ENCODE measurements at regions not wholly inside any gene's neighbourhood (a gene's known extent, or its start where the extent isn't known, plus 50 kb on each side); places are given as distances from the start of the nearest gene placed in this dataset.

GRCh38 chr1:80375109-80375508, 1368.6 kb upstream of the ADGRL4 start:
- H3K4me1 Mint-ChIP-seq (ENCODE audit: low read depth, unreplicated experiment), result peaks cover 10% of the 10 kb centered on the region
- H3K9me3 Mint-ChIP-seq (ENCODE audit: low read depth, unreplicated experiment), result no peaks in the 10 kb centered on the region
- TF ChIP-seq CTCF (IDR thresholded peaks at IDR 0.05; ENCODE audit: unreplicated experiment), result no peak
- no peaks in the 10 kb centered on the region for H3K36me3 Mint-ChIP-seq (ENCODE audit: insufficient read depth, unreplicated experiment)
- CTCF ChIA-PET, result no interaction called here
- intact Hi-C loops (cut with micrococcal nuclease; ENCODE audit: unreplicated experiment), result no loop called here
- no TSS peak for BruUV-seq (replicated peaks)
- no peak overlapping the region for H3K27ac Mint-ChIP-seq (ENCODE audit: unreplicated experiment)
- H3K27me3 Mint-ChIP-seq (ENCODE audit: unreplicated experiment), result no peaks in the 10 kb centered on the region
- no peak overlapping the region for H3K4me3 Mint-ChIP-seq (ENCODE audit: low read depth, unreplicated experiment)
- DNase-seq, result no peak

- no peaks in the 10 kb centered on the region for H3K4me1 Mint-ChIP-seq (ENCODE audit: low read depth, unreplicated experiment)
- no peaks in the 10 kb centered on the region for H3K27me3 Mint-ChIP-seq (ENCODE audit: unreplicated experiment)
- H3K9me3 Mint-ChIP-seq (ENCODE audit: low read depth, unreplicated experiment), result no peaks in the 10 kb centered on the region
- H3K36me3 Mint-ChIP-seq (ENCODE audit: insufficient read depth, unreplicated experiment), result no peaks in the 10 kb centered on the region
- CTCF ChIA-PET, result no interaction called here
- intact Hi-C loops (cut with micrococcal nuclease; ENCODE audit: unreplicated experiment), result no loop called here
- no peak overlapping the region for H3K27ac Mint-ChIP-seq (ENCODE audit: unreplicated experiment)
- no peak for TF ChIP-seq CTCF (IDR thresholded peaks at IDR 0.05; ENCODE audit: unreplicated experiment)
- BruUV-seq (replicated peaks), result no TSS peak
- no peak overlapping the region for H3K4me3 Mint-ChIP-seq (ENCODE audit: low read depth, unreplicated experiment)
- DNase-seq, result no peak
These were observed 1363.2 kb upstream of the ADGRL4 start for GRCh38 chr1:80369780-80370179.

- no peaks in the 10 kb centered on the region for H3K4me1 Mint-ChIP-seq (ENCODE audit: low read depth, unreplicated experiment)
- BruUV-seq (replicated peaks), result no TSS peak
- no peaks in the 10 kb centered on the region for H3K36me3 Mint-ChIP-seq (ENCODE audit: insufficient read depth, unreplicated experiment)
- intact Hi-C loops (cut with micrococcal nuclease; ENCODE audit: unreplicated experiment), result no loop called here
- CTCF ChIA-PET, result no interaction called here
- DNase-seq, result no peak
- no peak overlapping the region for H3K27ac Mint-ChIP-seq (ENCODE audit: unreplicated experiment)
- no peaks in the 10 kb centered on the region for H3K9me3 Mint-ChIP-seq (ENCODE audit: low read depth, unreplicated experiment)
- H3K27me3 Mint-ChIP-seq (ENCODE audit: unreplicated experiment), result no peaks in the 10 kb centered on the region
- no peak for TF ChIP-seq CTCF (IDR thresholded peaks at IDR 0.05; ENCODE audit: unreplicated experiment)
- no peak overlapping the region for H3K4me3 Mint-ChIP-seq (ENCODE audit: low read depth, unreplicated experiment)
These were observed 1360.5 kb upstream of the ADGRL4 start for GRCh38 chr1:80367058-80367457.

GRCh38 chr1:80365359-80366021, 1359.0 kb upstream of the ADGRL4 start:
- intact Hi-C loops (cut with micrococcal nuclease; ENCODE audit: unreplicated experiment), result no loop called here
- Mint-ChIP-seq H3K27ac (ENCODE audit: unreplicated experiment) (no peak overlapping the region), H3K9me3 (ENCODE audit: low read depth, unreplicated experiment) (no peaks in the 10 kb centered on the region), H3K36me3 (ENCODE audit: insufficient read depth, unreplicated experiment) (no peaks in the 10 kb centered on the region), H3K4me1 (ENCODE audit: low read depth, unreplicated experiment) (no peaks in the 10 kb centered on the region), H3K27me3 (ENCODE audit: unreplicated experiment) (no peaks in the 10 kb centered on the region), H3K4me3 (ENCODE audit: low read depth, unreplicated experiment) (no peak overlapping the region)
- BruUV-seq (replicated peaks), result no TSS peak
- DNase-seq, result no peak
- CTCF ChIA-PET, result no interaction called here
- no peak for TF ChIP-seq CTCF (IDR thresholded peaks at IDR 0.05; ENCODE audit: unreplicated experiment)
